Gastroesophageal sphincter (tissue), 4 donors: ENCODE measurements at regions not wholly inside any gene's neighbourhood (a gene's known extent, or its start where the extent isn't known, plus 50 kb on each side); places are given as distances from the start of the nearest gene placed in this dataset.

ENCODE experiments used
- ATAC-seq: fragments of 150-250 bp; one replicate; pipeline ENCODE4 v1.9.1; 2016; ENCODE audit warnings: mild to moderate bottlenecking, moderate library complexity
- H3K27ac ChIP-seq, 4 donors: fragments of 200-600 bp; sonication (generic) in 3 of 4; 1 replicate in 3 of 4; 2 replicates in 1 of 4; pipeline ENCODE4 v1.5.1; 2016 to 2019
- H3K27me3 ChIP-seq: fragments of 200-600 bp; sonication (generic); one replicate; pipeline ENCODE4 v1.5.1; 2019
- H3K36me3 ChIP-seq, 2 donors: fragments of 200-600 bp; sonication (generic); one replicate each; pipeline ENCODE4 v1.5.1; 2019; ENCODE audit warnings: control low read depth in 1 of 2
- H3K4me1 ChIP-seq, 3 donors: fragments of 200-600 bp; sonication (generic); 1 replicate in 2 of 3; 2 replicates in 1 of 3; pipeline ENCODE4 v1.5.1; 2016 to 2019; ENCODE audit warnings: control low read depth in 2 of 3
- H3K4me3 ChIP-seq, 2 donors: fragments of 200-600 bp; sonication (generic); one replicate each; pipeline ENCODE4 v1.5.1; 2019; ENCODE audit warnings: mild to moderate bottlenecking in 1 of 2, moderate library complexity in 1 of 2
- H3K9me3 ChIP-seq, 3 donors: fragments of 200-600 bp; sonication (generic); one replicate each; pipeline ENCODE4 v1.5.1; 2017 to 2019; ENCODE audit warnings: control low read depth in 2 of 3
- EP300 ChIP-seq: sonication (generic); formaldehyde crosslinking; IDR thresholded peaks from one replicate; pipeline ENCODE4 v1.6.1; 2017; ENCODE audit warnings: antibody characterized with exemption, mild to moderate bottlenecking
- POLR2A ChIP-seq, 2 donors: fragments of 450-650 bp; IDR thresholded peaks; one replicate each; pipeline ENCODE4 v1.6.1; 2017; ENCODE audit warnings: antibody characterized with exemption in 2 of 2, mild to moderate bottlenecking in 2 of 2, moderate library complexity in 1 of 2
- POLR2AphosphoS5 ChIP-seq: sonication (generic); formaldehyde crosslinking; IDR thresholded peaks from one replicate; pipeline ENCODE4 v1.6.1; 2017; ENCODE audit warnings: antibody characterized with exemption
- WGBS, 2 donors: methylation state at CpG; one replicate each; pipeline ENCODE4 v1.1.5; 2018; ENCODE audit warnings: low coverage in 1 of 2; 5-methylcytosine and 5-hydroxymethylcytosine counted together
- TF ChIP-seq, protein P1 (sequence below), 4 experiments: fragments of 200-600 bp in 2 of 4; fragments of 450-650 bp in 2 of 4; sonication (generic) in 1 of 4; IDR thresholded peaks; one replicate each; pipeline ENCODE4 v1.5.1; 2017 to 2019; ENCODE audit warnings: antibody characterized with exemption in 4 of 4, mild to moderate bottlenecking in 2 of 4, moderate library complexity in 2 of 4

DNA sequence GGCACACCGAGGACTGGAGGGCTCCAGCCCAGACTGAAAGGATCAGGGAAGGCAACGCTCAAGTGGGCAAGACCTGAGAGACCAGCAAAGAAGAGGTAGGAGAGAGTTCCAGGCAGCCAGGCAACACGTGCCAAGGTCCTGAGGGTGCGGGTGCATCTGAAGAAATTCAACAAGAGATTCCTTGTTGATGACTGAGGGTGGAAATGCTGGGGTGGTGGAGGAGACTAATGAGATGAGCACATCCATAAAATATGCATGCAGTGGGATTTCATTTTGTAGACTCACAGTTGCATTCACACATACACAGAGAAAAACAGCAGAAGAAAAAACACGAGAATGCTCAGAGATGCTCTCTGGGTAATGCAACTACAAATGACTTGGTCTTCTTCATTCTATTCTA lies 154.8 kb upstream of the FOXF1 start:
- Histone ChIP-seq H3K36me3 (no peaks in the 10 kb centered on the region), H3K4me1 (peaks cover 0 to 8% (median 0%) of the 10 kb centered on the region in 3 donors), H3K27me3 (no peaks in the 10 kb centered on the region), H3K9me3 (peaks cover 0 to 11% (median 0%) of the 10 kb centered on the region in 3 donors), H3K27ac (no peak overlapping the region), H3K4me3 (no peak overlapping the region)
- no peak for ATAC-seq
- 86 to 90% methylated on average over 4 to 5 of the region's 5 CpGs for WGBS, 2 donors
- TF ChIP-seq POLR2AphosphoS5 (no peak), EP300 (no peak), POLR2A (IDR thresholded peaks at IDR 0.05) (no peak)
- TF ChIP-seq, protein P1, sequence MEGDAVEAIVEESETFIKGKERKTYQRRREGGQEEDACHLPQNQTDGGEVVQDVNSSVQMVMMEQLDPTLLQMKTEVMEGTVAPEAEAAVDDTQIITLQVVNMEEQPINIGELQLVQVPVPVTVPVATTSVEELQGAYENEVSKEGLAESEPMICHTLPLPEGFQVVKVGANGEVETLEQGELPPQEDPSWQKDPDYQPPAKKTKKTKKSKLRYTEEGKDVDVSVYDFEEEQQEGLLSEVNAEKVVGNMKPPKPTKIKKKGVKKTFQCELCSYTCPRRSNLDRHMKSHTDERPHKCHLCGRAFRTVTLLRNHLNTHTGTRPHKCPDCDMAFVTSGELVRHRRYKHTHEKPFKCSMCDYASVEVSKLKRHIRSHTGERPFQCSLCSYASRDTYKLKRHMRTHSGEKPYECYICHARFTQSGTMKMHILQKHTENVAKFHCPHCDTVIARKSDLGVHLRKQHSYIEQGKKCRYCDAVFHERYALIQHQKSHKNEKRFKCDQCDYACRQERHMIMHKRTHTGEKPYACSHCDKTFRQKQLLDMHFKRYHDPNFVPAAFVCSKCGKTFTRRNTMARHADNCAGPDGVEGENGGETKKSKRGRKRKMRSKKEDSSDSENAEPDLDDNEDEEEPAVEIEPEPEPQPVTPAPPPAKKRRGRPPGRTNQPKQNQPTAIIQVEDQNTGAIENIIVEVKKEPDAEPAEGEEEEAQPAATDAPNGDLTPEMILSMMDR (IDR thresholded peaks at IDR 0.05), result no peak

DNA sequence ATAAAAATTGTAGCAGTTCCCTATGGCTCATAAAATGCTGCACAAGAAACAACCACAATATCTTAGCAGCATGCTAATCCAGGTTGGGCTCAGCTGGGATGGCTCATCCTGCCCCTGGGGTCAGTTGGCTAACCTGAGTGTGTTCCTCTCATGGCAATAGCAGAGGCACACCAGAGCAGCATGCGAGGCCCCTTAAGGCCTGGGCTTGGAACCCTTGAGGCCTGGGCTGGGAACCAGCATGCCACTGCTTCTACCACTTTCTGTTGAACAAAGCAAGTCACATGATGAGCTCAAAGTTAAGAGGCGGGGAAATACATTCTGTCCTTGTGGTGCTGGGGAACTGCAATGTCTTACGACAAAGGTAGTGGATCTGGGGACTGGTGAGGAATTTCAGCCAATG lies 154.4 kb upstream of the FOXF1 start:
- Histone ChIP-seq H3K4me3 (no peak overlapping the region), H3K36me3 (no peaks in the 10 kb centered on the region), H3K4me1 (peaks cover 0 to 6% (median 0%) of the 10 kb centered on the region in 3 donors), H3K27me3 (no peaks in the 10 kb centered on the region), H3K27ac (no peak overlapping the region), H3K9me3 (peaks cover 0 to 11% (median 0%) of the 10 kb centered on the region in 3 donors)
- WGBS, 2 donors, result 80% methylated on average over 1 of the region's 3 CpGs; no CpG with 5 or more reads in 1 of the 2 donors
- no peak for ATAC-seq
- TF ChIP-seq POLR2AphosphoS5 (no peak), POLR2A (IDR thresholded peaks at IDR 0.05) (no peak), EP300 (no peak)
- TF ChIP-seq, protein P1 (IDR thresholded peaks at IDR 0.05), result no peak

DNA sequence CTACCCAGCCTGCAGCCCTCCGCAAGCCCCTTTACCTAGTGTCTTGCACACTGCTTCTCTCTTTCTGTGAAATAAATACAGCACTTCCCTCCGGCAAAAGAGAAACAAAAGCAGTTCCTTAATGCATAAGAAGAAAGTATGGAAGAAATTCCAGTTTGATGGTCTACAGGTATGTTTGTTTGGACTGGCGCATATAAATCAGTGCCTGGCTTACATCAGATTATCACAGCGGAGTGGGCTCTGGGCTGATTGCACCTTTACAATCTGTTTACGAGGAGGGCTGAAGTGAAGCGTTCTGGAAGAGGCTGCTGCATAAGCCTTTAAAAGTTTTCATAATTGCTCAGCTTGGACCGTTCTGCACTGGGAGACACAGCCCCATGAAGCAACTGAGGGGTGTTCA lies 153.5 kb upstream of the FOXF1 start:
- TF ChIP-seq POLR2AphosphoS5 (no peak), POLR2A (IDR thresholded peaks at IDR 0.05) (no peak), EP300 (no peak)
- TF ChIP-seq, protein P1 (IDR thresholded peaks at IDR 0.05), result no peak
- H3K27ac ChIP-seq, result no peak overlapping the region
- no peaks in the 10 kb centered on the region for H3K36me3 ChIP-seq
- no peak for ATAC-seq
- WGBS, 2 donors, result 67 to 78% methylated on average over 6 of the region's 7 CpGs
- H3K9me3 ChIP-seq, result peaks cover 0 to 11% (median 0%) of the 10 kb centered on the region in 3 donors
- no peaks in the 10 kb centered on the region for H3K27me3 ChIP-seq
- peaks cover 0 to 6% (median 0%) of the 10 kb centered on the region in 3 donors for H3K4me1 ChIP-seq
- H3K4me3 ChIP-seq, result no peak overlapping the region

DNA sequence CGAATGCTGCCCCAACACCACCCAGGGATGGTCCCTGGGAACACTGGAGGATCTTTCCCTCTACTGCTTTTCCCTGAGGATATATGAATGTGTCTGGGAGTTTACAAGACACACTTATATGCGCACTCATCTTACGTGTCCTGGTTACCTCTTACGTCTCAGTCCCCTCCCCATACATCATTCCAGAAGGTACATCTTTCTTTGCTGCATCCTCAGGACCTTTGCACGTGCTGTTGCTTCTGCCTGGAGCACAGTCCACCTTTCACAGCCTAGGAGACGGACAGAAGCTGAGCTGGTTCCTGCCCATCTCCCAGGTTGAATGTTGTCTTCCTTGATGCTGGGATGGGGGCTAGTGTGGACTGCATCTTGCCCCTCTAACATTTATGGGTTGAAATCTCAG lies 153.0 kb upstream of the FOXF1 start:
- Histone ChIP-seq H3K36me3 (no peaks in the 10 kb centered on the region), H3K9me3 (peaks cover 0 to 11% (median 0%) of the 10 kb centered on the region in 3 donors), H3K4me1 (peaks cover 0 to 6% (median 0%) of the 10 kb centered on the region in 3 donors), H3K27me3 (no peaks in the 10 kb centered on the region), H3K4me3 (no peak overlapping the region), H3K27ac (no peak overlapping the region)
- ATAC-seq, result no peak
- 90 to 93% methylated on average over 2 to 6 of the region's 6 CpGs for WGBS, 2 donors
- TF ChIP-seq POLR2A (IDR thresholded peaks at IDR 0.05), result no peak
- TF ChIP-seq POLR2AphosphoS5, result no peak
- TF ChIP-seq EP300, result no peak
- TF ChIP-seq, protein P1 (IDR thresholded peaks at IDR 0.05), result no peak

DNA sequence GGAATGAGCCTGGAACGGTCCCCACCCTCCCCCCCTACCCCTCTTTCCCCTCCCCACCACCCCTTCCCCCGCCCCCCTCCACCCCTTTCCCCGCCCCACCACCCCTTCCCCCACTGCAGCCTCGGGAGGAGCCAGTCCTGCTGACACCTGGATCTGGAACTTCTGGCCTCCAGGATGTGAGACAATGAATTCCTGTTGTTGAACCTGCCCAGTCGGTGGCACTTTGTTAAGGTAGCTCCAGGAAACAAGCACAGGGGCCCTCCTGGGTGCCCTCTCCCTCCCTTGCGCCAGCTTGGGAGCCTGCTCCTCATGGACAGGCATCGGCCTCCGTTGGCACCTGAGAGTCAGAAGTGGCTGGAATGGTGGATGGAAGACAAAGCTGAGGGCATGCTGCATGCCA lies 152.4 kb upstream of the FOXF1 start:
- ATAC-seq, result no peak
- H3K4me1 ChIP-seq, result peaks cover 0 to 12% (median 0%) of the 10 kb centered on the region in 3 donors
- H3K9me3 ChIP-seq, result peaks cover 0 to 11% (median 0%) of the 10 kb centered on the region in 3 donors
- no peaks in the 10 kb centered on the region for H3K27me3 ChIP-seq
- 66% methylated on average over 4 of the region's 8 CpGs; no CpG with 5 or more reads in 1 of the 2 donors for WGBS, 2 donors
- no peak overlapping the region for H3K4me3 ChIP-seq
- no peak overlapping the region for H3K27ac ChIP-seq
- no peak for TF ChIP-seq POLR2A (IDR thresholded peaks at IDR 0.05)
- TF ChIP-seq POLR2AphosphoS5, result no peak
- TF ChIP-seq, protein P1 (IDR thresholded peaks at IDR 0.05), result no peak
- TF ChIP-seq EP300, result no peak
- no peaks in the 10 kb centered on the region for H3K36me3 ChIP-seq
